Upper lobe of left lung (tissue), 6 donors: ENCODE measurements at regions not wholly inside any gene's neighbourhood (a gene's known extent, or its start where the extent isn't known, plus 50 kb on each side); places are given as distances from the start of the nearest gene placed in this dataset.

Experiments
- ATAC-seq, 2 donors: fragments of 200-7000 bp; cut with Tn5 transposase; one replicate each; pipeline ENCODE4 v1.9.1; 2022; ENCODE audit warnings: mild to moderate bottlenecking in 2 of 2, moderate library complexity in 2 of 2; ENCODE audit not compliant: low FRiP score in 2 of 2
- DNase-seq, 2 donors: peaks; one replicate each; pipeline ENCODE4 v3.0.0-alpha.2; 2019 to 2020
- H3K27ac ChIP-seq, 4 donors: fragments of 200-600 bp; sonication (generic); one replicate each; pipeline ENCODE4 v1.5.1; 2016 to 2019
- H3K27me3 ChIP-seq, 4 donors: fragments of 200-600 bp; sonication (generic); one replicate each; pipeline ENCODE4 v1.5.1; 2017 to 2019
- H3K36me3 ChIP-seq, 4 donors: fragments of 200-600 bp; sonication (generic); one replicate each; pipeline ENCODE4 v1.5.1; 2016 to 2019
- H3K4me1 ChIP-seq, 4 donors: fragments of 200-600 bp; sonication (generic); one replicate each; pipeline ENCODE4 v1.5.1; 2018 to 2019
- H3K4me3 ChIP-seq, 4 donors: fragments of 200-600 bp; sonication (generic); one replicate each; pipeline ENCODE4 v1.5.1; 2017 to 2019; ENCODE audit warnings: mild to moderate bottlenecking in 2 of 4, moderate library complexity in 1 of 4
- H3K9me3 ChIP-seq, 4 donors: fragments of 200-600 bp; sonication (generic); one replicate each; pipeline ENCODE4 v1.5.1; 2018 to 2019
- EP300 ChIP-seq, 4 donors: sonication (generic); formaldehyde crosslinking; IDR thresholded peaks; one replicate each; pipeline ENCODE4 v1.5.1; 2017; ENCODE audit warnings: antibody characterized with exemption in 4 of 4, control low read depth in 2 of 4
- POLR2A ChIP-seq, 4 donors: fragments of 450-650 bp; IDR thresholded peaks; one replicate each; pipeline ENCODE4 v1.5.1; 2016 to 2017; ENCODE audit warnings: antibody characterized with exemption in 4 of 4, mild to moderate bottlenecking in 2 of 4
- POLR2AphosphoS5 ChIP-seq, 2 donors: sonication (generic); formaldehyde crosslinking; IDR thresholded peaks; one replicate each; pipeline ENCODE4 v1.5.1; 2017; ENCODE audit warnings: antibody characterized with exemption in 2 of 2
- WGBS, 2 donors: methylation state at CpG; one replicate each; pipeline ENCODE4 v1.1.5; 2017 to 2018; 5-methylcytosine and 5-hydroxymethylcytosine counted together
- TF ChIP-seq, protein P1 (sequence below), 6 experiments: fragments of 450-650 bp in 4 of 6; fragments of 200-600 bp in 2 of 6; sonication (generic) in 2 of 6; IDR thresholded peaks; one replicate each; pipeline ENCODE4 v1.5.1; 2016 to 2019; ENCODE audit warnings: antibody characterized with exemption in 6 of 6
- donor health status: DM: no; HTN: no; CAD: no; lungs with moderate emphysema.
- donor health status: DM: no; HTN: yes; CAD: no; lungs with severe emphysema.

DNA sequence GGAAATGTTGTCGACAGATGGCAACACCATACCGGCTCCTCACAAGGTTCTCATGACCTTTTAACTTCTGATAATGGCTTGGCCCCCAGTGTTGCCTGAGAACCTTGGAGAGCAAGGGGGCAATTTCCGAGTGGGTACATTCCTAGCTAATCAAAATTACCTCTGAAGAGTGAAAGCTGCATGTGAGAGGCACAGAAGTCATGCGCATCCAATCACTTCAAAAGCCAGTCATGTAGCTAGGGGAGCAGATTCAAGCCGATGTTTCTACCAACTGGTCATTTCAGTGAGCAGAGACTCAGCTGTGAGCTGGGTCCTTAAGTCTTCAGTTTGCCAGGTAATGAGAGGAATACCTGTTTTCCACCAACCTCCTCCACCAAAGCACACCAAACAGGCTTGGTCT is 111.4 kb downstream of the LIPG start:
- no peaks in the 10 kb centered on the region for H3K9me3 ChIP-seq
- no peak for DNase-seq
- no peaks in the 10 kb centered on the region for H3K27me3 ChIP-seq
- no peak overlapping the region for H3K27ac ChIP-seq
- no peak for ATAC-seq
- H3K4me1 ChIP-seq = peaks cover 0 to 3% (median 0%) of the 10 kb centered on the region in 4 donors
- TF ChIP-seq POLR2A (IDR thresholded peaks at IDR 0.05) = no peak
- no peak for TF ChIP-seq POLR2AphosphoS5 (IDR thresholded peaks at IDR 0.05)
- TF ChIP-seq EP300 (IDR thresholded peaks at IDR 0.05) = no peak
- TF ChIP-seq, protein P1, sequence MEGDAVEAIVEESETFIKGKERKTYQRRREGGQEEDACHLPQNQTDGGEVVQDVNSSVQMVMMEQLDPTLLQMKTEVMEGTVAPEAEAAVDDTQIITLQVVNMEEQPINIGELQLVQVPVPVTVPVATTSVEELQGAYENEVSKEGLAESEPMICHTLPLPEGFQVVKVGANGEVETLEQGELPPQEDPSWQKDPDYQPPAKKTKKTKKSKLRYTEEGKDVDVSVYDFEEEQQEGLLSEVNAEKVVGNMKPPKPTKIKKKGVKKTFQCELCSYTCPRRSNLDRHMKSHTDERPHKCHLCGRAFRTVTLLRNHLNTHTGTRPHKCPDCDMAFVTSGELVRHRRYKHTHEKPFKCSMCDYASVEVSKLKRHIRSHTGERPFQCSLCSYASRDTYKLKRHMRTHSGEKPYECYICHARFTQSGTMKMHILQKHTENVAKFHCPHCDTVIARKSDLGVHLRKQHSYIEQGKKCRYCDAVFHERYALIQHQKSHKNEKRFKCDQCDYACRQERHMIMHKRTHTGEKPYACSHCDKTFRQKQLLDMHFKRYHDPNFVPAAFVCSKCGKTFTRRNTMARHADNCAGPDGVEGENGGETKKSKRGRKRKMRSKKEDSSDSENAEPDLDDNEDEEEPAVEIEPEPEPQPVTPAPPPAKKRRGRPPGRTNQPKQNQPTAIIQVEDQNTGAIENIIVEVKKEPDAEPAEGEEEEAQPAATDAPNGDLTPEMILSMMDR (IDR thresholded peaks at IDR 0.05) = no peak
- WGBS, 2 donors = 67 to 73% methylated on average over 4 to 5 of the region's 5 CpGs
- H3K36me3 ChIP-seq = no peaks in the 10 kb centered on the region
- H3K4me3 ChIP-seq = no peak overlapping the region

DNA sequence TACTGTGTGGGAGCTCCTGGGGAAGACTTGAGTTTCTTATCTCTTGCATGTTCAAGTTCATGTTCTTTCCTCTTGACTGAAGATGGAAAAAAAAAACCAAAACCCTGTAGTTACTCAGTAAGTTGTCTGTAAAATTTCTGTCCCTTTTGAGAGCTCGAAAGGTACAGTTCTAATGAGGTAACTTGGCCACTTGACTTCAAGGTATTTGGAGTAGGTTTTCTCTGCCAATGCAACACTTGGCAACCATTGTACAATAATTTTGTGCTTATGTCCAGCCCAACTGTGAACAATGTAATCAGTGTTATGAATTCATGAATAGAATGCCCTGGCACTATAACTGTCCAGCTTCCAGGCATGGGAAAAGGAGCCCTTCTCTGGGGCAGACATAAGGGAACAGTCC is 111.0 kb downstream of the LIPG start:
- no peaks in the 10 kb centered on the region for H3K36me3 ChIP-seq
- H3K27ac ChIP-seq = no peak overlapping the region
- WGBS, 2 donors = 69% methylated on average over 1 of the region's 1 CpG
- H3K9me3 ChIP-seq = no peaks in the 10 kb centered on the region
- TF ChIP-seq POLR2A (IDR thresholded peaks at IDR 0.05) = no peak
- TF ChIP-seq EP300 (IDR thresholded peaks at IDR 0.05) = no peak
- TF ChIP-seq, protein P1 (IDR thresholded peaks at IDR 0.05) = no peak
- TF ChIP-seq POLR2AphosphoS5 (IDR thresholded peaks at IDR 0.05) = no peak
- peak in 1 of 2 donors; percentile 64 for ATAC-seq
- no peaks in the 10 kb centered on the region for H3K27me3 ChIP-seq
- no peak for DNase-seq
- H3K4me3 ChIP-seq = no peak overlapping the region
- H3K4me1 ChIP-seq = peaks cover 0 to 3% (median 0%) of the 10 kb centered on the region in 4 donors

DNA sequence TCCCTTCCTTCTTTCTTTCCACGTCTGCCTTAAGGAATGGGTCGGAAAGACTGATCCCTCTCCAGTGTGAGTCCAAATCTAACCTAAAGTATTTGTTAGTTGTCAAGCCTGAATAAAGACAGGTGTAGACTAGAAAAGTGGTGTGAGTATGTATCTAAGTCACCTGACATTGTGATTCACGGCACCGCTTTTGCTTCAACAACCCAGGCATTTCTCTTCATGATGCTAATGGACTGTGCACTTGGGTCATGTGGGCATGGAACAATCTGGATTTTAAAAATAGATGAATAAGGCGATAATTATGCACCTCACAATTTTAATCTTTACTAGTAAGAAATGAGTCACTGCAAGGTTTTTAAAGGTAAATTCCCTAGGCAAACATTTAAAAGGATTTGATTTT is 107.5 kb downstream of the LIPG start:
- 87 to 96% methylated on average over 5 of the region's 5 CpGs for WGBS, 2 donors
- Histone ChIP-seq H3K4me3 (no peak overlapping the region), H3K27ac (no peak overlapping the region), H3K9me3 (no peaks in the 10 kb centered on the region), H3K36me3 (no peaks in the 10 kb centered on the region), H3K4me1 (peaks cover 0 to 3% (median 0%) of the 10 kb centered on the region in 4 donors), H3K27me3 (no peaks in the 10 kb centered on the region)
- no peak for DNase-seq
- TF ChIP-seq, protein P1 (IDR thresholded peaks at IDR 0.05) = no peak
- TF ChIP-seq POLR2AphosphoS5 (IDR thresholded peaks at IDR 0.05) (no peak), EP300 (IDR thresholded peaks at IDR 0.05) (no peak), POLR2A (IDR thresholded peaks at IDR 0.05) (no peak)
- ATAC-seq = no peak

DNA sequence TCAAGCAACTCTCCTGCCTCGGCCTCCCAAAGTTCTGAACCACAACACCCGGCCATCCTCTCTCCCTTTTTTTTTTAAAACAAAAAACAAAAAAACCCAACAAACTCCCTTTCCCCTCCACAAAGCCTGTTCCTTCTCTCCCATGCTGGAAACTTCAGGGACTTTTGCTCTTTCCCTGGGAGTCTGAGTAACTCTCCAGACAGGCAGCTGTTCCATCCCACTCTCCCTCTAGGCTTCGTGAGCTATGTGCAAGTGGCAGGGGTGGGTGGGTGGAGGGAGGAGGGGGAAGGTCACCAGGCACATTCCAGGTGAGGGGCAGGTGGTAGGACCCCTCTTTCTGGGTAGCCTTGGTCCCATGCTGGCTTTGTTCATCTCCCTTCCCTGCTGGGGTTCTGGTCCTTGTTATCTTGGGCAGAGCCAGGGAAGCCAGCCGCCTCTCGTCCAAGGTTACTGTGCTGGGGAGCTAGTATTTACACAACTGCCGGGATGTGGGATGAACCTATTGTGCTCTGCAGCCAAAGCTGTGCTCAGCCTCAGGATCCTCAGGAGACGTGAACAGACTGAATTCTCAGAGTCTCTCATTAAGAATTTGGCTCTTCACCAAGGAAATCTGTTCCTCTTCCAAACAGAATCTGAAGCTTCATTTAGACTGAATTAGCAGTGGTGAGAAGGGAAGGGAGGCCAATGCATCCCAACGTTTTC is 106.9 kb downstream of the LIPG start:
- DNase-seq (no peak), ATAC-seq (peak in 1 of 2 donors; percentile 44)
- no peak overlapping the region for H3K27ac ChIP-seq
- no peaks in the 10 kb centered on the region for H3K36me3 ChIP-seq
- H3K4me1 ChIP-seq = peaks cover 0 to 3% (median 0%) of the 10 kb centered on the region in 4 donors
- TF ChIP-seq EP300 (IDR thresholded peaks at IDR 0.05) = no peak
- TF ChIP-seq, protein P1 (IDR thresholded peaks at IDR 0.05) = no peak
- TF ChIP-seq POLR2AphosphoS5 (IDR thresholded peaks at IDR 0.05) = no peak
- TF ChIP-seq POLR2A (IDR thresholded peaks at IDR 0.05) = no peak
- H3K27me3 ChIP-seq = no peaks in the 10 kb centered on the region
- WGBS, 2 donors = 41 to 44% methylated on average over 6 to 8 of the region's 8 CpGs
- no peaks in the 10 kb centered on the region for H3K9me3 ChIP-seq
- H3K4me3 ChIP-seq = no peak overlapping the region

DNA sequence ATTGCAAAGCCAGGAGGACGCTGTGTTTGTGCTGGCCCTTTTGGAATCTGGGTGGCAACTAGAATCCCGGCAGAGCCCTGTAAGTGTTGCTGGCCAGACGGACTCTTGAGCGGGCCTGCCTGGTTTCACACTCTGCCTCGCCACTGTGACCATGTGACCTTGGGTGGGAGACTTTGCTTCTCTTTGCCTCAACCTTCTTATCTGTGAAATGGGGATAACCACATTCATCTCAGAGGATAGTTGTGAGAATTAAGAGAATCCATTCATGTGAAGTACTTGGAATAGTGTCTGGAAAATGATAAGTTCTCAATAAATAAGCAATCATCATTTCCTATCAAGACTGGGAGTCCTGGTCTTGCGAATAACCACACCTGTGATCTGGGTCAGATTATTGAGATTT is 105.6 kb downstream of the LIPG start:
- no peak for ATAC-seq
- H3K27ac ChIP-seq = no peak overlapping the region
- no peak overlapping the region for H3K4me3 ChIP-seq
- 72 to 75% methylated on average over 6 of the region's 6 CpGs for WGBS, 2 donors
- no peaks in the 10 kb centered on the region for H3K9me3 ChIP-seq
- no peaks in the 10 kb centered on the region for H3K4me1 ChIP-seq
- no peaks in the 10 kb centered on the region for H3K27me3 ChIP-seq
- no peaks in the 10 kb centered on the region for H3K36me3 ChIP-seq
- DNase-seq = no peak
- TF ChIP-seq, protein P1 (IDR thresholded peaks at IDR 0.05) = no peak
- TF ChIP-seq EP300 (IDR thresholded peaks at IDR 0.05) (no peak), POLR2AphosphoS5 (IDR thresholded peaks at IDR 0.05) (no peak), POLR2A (IDR thresholded peaks at IDR 0.05) (no peak)
